Spleen (tissue), 11 donors: ENCODE measurements at regions not wholly inside any gene's neighbourhood (a gene's known extent, or its start where the extent isn't known, plus 50 kb on each side); places are given as distances from the start of the nearest gene placed in this dataset.
"Not testable (repeated sequence)": the region's sequence is repeated elsewhere in the genome, so short reads cannot be mapped to it uniquely, and the experiment has no call there.

Experiments used
- DNase-seq: peaks from one replicate; pipeline ENCODE4 v3.0.0-alpha.2; 2020
- H3K27ac ChIP-seq, 8 donors: fragments of 200-600 bp; sonication (generic) in 7 of 8; 1 replicate in 4 of 8; 2 replicates in 4 of 8; pipeline versions ENCODE4 v1.5.0 to v1.8.0; 2016 to 2021; ENCODE audit warnings: inconsistent platforms in 4 of 8, mild to moderate bottlenecking in 4 of 8, moderate library complexity in 1 of 8
- H3K27me3 ChIP-seq, 7 donors: fragments of 200-600 bp; sonication (generic) in 6 of 7; replicated peaks in 1 of 7; 1 replicate in 4 of 7; 2 replicates in 3 of 7; pipeline versions ENCODE4 v1.5.0 to v1.8.0; 2016 to 2021; ENCODE audit warnings: inconsistent platforms in 3 of 7, mild to moderate bottlenecking in 1 of 7
- H3K36me3 ChIP-seq, 6 donors: fragments of 200-600 bp; sonication (generic) in 5 of 6; 1 replicate in 4 of 6; 2 replicates in 2 of 6; pipeline versions ENCODE4 v1.5.0 to v1.8.0; 2016 to 2021; ENCODE audit warnings: inconsistent platforms in 2 of 6
- H3K4me1 ChIP-seq, 6 donors: fragments of 200-600 bp; sonication (generic) in 5 of 6; 1 replicate in 3 of 6; 2 replicates in 3 of 6; pipeline versions ENCODE4 v1.5.0 to v1.8.0; 2016 to 2021; ENCODE audit warnings: inconsistent platforms in 3 of 6
- H3K4me3 ChIP-seq, 8 donors: fragments of 200-600 bp; sonication (generic) in 7 of 8; 1 replicate in 4 of 8; 2 replicates in 4 of 8; pipeline versions ENCODE4 v1.5.0 to v1.8.0; 2016 to 2021; ENCODE audit warnings: inconsistent platforms in 4 of 8, mild to moderate bottlenecking in 4 of 8, moderate library complexity in 2 of 8
- H3K9me3 ChIP-seq, 8 donors: fragments of 200-600 bp; sonication (generic) in 7 of 8; 1 replicate in 4 of 8; 2 replicates in 4 of 8; pipeline versions ENCODE4 v1.5.0 to v1.8.0; 2016 to 2021; ENCODE audit warnings: inconsistent platforms in 4 of 8
- CTCF ChIP-seq, 11 experiments: fragments of 200-600 bp in 7 of 11; fragments of 450-650 bp in 4 of 11; sonication (generic) in 4 of 11; IDR thresholded peaks in 8 of 11; conservative IDR thresholded peaks in 3 of 11; 1 replicate in 7 of 11; 2 replicates in 4 of 11; pipeline versions ENCODE4 v1.4.0 to v1.8.0; 2016 to 2021; ENCODE audit warnings: antibody characterized with exemption in 11 of 11, inconsistent platforms in 4 of 11, mild to moderate bottlenecking in 1 of 11
- POLR2A ChIP-seq, 3 donors: fragments of 450-650 bp; IDR thresholded peaks; one replicate each; pipeline ENCODE4 v1.5.1; 2017; ENCODE audit warnings: antibody characterized with exemption in 3 of 3, mild to moderate bottlenecking in 1 of 3
- POLR2AphosphoS5 ChIP-seq, 3 donors: sonication (generic); formaldehyde crosslinking; IDR thresholded peaks; one replicate each; pipeline ENCODE4 v1.5.1; 2017; ENCODE audit warnings: antibody characterized with exemption in 3 of 3
- WGBS, 5 donors: extraction: QIAGEN DNeasy Blood & Tissue Kit in 3 of 5; methylation state at CpG; one replicate each; pipeline versions ENCODE4 v1.1.5 to v1.1.7; 2013 to 2018; 5-methylcytosine and 5-hydroxymethylcytosine counted together
- intact Hi-C: fragments of 100-400 bp; cut with DNase I; formaldehyde crosslinking; loops from one replicate; pipeline ENCODE4 v1.15.0; 2023; ENCODE audit warnings: low total_unique reads
- donor health status: healthy with polysubstance abuse.
- donor health status: DM: no; HTN: no; CAD: no; lungs with moderate emphysema.
- donor health status: DM: no; HTN: no; CAD: no.
- donor health status: Bipolar disorder and iron deficiency.
- donor health status: healthy.
- donor health status: DM: no; HTN: no; CAD: no.
- donor health status: DM: yes; HTN: yes; CAD: no.

GRCh38 chr7:67309764-67310549 is 313.3 kb downstream of the TYW1 start:
- H3K27me3 ChIP-seq, result no peaks in the 10 kb centered on the region
- intact Hi-C loops, result no loop called here

DNA sequence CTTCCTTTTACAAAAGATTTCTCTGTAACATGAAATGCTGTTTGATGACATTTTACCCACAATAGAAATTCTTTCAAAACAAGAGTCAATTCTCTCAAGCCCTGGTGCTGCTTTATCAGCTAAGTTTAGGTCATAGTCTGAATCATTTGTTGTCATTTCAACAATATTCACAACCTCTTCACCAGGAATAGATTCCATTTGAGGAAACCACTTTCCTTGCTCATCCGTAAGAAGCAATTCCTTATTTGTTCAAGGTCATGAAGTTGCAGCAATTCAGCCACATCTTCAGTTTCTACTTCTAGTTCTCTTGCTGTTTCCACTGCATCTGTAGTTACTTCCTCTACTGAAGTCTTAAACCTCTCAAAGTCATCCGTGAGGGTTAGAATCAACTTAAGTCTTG is 315.3 kb downstream of the TYW1 start:
- Histone ChIP-seq H3K4me1 (no peaks in the 10 kb centered on the region), H3K27me3 (no peaks in the 10 kb centered on the region), H3K9me3 (no peaks in the 10 kb centered on the region), H3K4me3 (no peak overlapping the region), H3K27ac (no peak overlapping the region), H3K36me3 (peaks cover 7 to 100% (median 85%) of the 10 kb centered on the region in 6 donors)
- TF ChIP-seq POLR2AphosphoS5 (IDR thresholded peaks at IDR 0.05), result no peak
- TF ChIP-seq POLR2A (IDR thresholded peaks at IDR 0.05), result no peak
- no peak for TF ChIP-seq CTCF (IDR thresholded peaks at IDR 0.05 in 8 of 11, conservative IDR thresholded peaks at IDR 0.05 in 3 of 11)
- intact Hi-C loops, result no loop called here
- WGBS, 5 donors, result 72 to 86% (median 77%) methylated on average over 2 of the region's 2 CpGs
- no peak for DNase-seq

More at GRCh38 chr7:67309764-67310549, 313.3 kb downstream of the TYW1 start:
- H3K36me3 ChIP-seq, result peaks cover 7 to 100% (median 85%) of the 10 kb centered on the region in 6 donors
- no peak overlapping the region for H3K27ac ChIP-seq
- no peaks in the 10 kb centered on the region for H3K9me3 ChIP-seq
- H3K4me1 ChIP-seq, result peaks cover 0 to 12% (median 5%) of the 10 kb centered on the region in 6 donors
- no peak overlapping the region for H3K4me3 ChIP-seq
- TF ChIP-seq CTCF (IDR thresholded peaks at IDR 0.05 in 8 of 11, conservative IDR thresholded peaks at IDR 0.05 in 3 of 11) (no peak), POLR2A (IDR thresholded peaks at IDR 0.05) (no peak), POLR2AphosphoS5 (IDR thresholded peaks at IDR 0.05) (no peak)
- DNase-seq, result no peak
- WGBS, 5 donors, result 94 to 99% (median 97%) methylated on average over 4 of the region's 4 CpGs

- peaks cover 7 to 100% (median 81%) of the 10 kb centered on the region in 6 donors for H3K36me3 ChIP-seq
- TF ChIP-seq CTCF (IDR thresholded peaks at IDR 0.05 in 8 of 11, conservative IDR thresholded peaks at IDR 0.05 in 3 of 11), result no peak
- no peak for TF ChIP-seq POLR2A (IDR thresholded peaks at IDR 0.05)
- no peak for TF ChIP-seq POLR2AphosphoS5 (IDR thresholded peaks at IDR 0.05)
- no peak overlapping the region for H3K4me3 ChIP-seq
- DNase-seq, result no peak
- no peak overlapping the region for H3K27ac ChIP-seq
- no peaks in the 10 kb centered on the region for H3K4me1 ChIP-seq
- 88 to 97% (median 94%) methylated on average over 2 of the region's 2 CpGs for WGBS, 5 donors
- H3K9me3 ChIP-seq, result no peaks in the 10 kb centered on the region
- intact Hi-C loops, result no loop called here
- no peaks in the 10 kb centered on the region for H3K27me3 ChIP-seq
These were observed 316.6 kb downstream of the TYW1 start for GRCh38 chr7:67313213-67313612.

DNA sequence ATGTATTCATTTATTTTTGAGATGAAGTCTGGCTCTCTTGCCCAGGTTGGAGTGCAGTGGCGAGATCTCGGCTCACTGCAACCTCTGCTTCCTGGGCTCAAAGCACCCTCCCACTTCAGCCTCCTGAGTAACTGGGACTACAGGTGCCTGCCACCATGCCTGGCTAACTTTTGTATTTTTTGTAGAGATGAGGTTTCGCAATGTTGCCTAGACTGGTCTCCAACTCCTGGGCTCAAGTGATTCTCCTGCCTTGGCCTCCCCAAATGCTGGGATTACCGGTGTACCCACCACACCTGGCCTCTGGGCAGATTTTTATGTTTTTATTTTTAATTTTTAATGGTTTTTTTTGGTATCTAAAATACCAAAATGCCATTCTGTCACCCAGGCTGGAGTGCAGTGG is 320.3 kb downstream of the TYW1 start:
- H3K4me1 ChIP-seq, intact Hi-C loops, DNase-seq, H3K9me3 ChIP-seq, H3K27me3 ChIP-seq, H3K4me3 ChIP-seq, H3K27ac ChIP-seq: not testable (repeated sequence)
- peaks cover 0 to 95% (median 60%) of the 10 kb centered on the region in 6 donors for H3K36me3 ChIP-seq
- WGBS, 5 donors, result 93 to 100% (median 97%) methylated on average over 4 of the region's 4 CpGs

- H3K4me3 ChIP-seq, H3K9me3 ChIP-seq, H3K4me1 ChIP-seq, H3K27me3 ChIP-seq, DNase-seq, H3K27ac ChIP-seq, intact Hi-C loops, H3K36me3 ChIP-seq: not testable (repeated sequence)
- 56 to 87% (median 85%) methylated on average over 3 to 5 of the region's 5 CpGs for WGBS, 5 donors
These were observed 331.6 kb downstream of the TYW1 start for GRCh38 chr7:67328257-67328656.

DNA sequence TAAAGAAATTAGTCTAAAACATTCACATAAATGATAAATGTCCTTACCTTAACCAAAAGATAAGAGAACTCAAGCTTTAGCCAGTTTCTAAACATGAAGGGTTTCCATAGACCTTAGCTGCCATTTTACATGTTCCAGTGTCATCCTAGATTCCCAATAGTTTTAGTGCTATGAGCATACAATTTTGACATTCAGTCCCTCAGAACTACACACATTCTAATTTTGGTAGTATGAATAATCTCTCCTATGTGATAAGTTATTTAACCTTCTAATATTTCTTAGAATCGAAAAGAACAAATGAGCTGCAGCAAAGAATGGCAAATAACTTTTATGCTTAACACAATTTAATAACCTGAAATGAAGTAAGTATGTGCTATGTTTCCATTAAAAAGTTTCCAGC is 338.5 kb downstream of the TYW1 start:
- H3K9me3 ChIP-seq, H3K27me3 ChIP-seq, H3K4me3 ChIP-seq, H3K27ac ChIP-seq, DNase-seq, intact Hi-C loops, H3K4me1 ChIP-seq: not testable (repeated sequence)
- H3K36me3 ChIP-seq, result peaks cover 0 to 11% (median 8%) of the 10 kb centered on the region in 6 donors
- WGBS, 5 donors, result 88 to 100% (median 92%) methylated on average over 1 of the region's 1 CpG

DNA sequence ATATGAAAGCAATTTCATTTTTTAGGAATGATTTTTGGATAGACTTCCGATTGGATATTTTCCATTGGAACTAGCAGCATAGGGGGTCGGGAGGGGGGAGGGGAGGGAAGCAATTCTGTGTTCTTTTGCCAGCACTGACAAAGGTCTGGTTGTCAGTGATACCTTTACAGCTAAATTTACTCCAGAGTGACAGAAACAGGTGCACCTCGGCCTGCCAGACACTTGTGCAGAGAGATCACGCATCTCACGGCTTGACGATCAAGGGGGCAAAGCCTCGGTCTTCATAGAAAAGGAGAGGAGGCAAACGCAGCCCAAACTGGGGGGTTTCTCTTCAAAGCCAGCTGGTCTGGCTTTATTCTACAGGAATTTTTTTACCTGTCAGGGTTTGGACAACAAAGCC is 339.0 kb downstream of the TYW1 start:
- H3K4me1 ChIP-seq, H3K9me3 ChIP-seq, H3K27ac ChIP-seq, DNase-seq, intact Hi-C loops, H3K27me3 ChIP-seq, H3K4me3 ChIP-seq: not testable (repeated sequence)
- WGBS, 5 donors, result 90 to 100% (median 95%) methylated on average over 1 to 2 of the region's 8 CpGs; no CpG with 5 or more reads in 1 of the 5 donors
- H3K36me3 ChIP-seq, result peaks cover 0 to 16% (median 8%) of the 10 kb centered on the region in 6 donors

DNA sequence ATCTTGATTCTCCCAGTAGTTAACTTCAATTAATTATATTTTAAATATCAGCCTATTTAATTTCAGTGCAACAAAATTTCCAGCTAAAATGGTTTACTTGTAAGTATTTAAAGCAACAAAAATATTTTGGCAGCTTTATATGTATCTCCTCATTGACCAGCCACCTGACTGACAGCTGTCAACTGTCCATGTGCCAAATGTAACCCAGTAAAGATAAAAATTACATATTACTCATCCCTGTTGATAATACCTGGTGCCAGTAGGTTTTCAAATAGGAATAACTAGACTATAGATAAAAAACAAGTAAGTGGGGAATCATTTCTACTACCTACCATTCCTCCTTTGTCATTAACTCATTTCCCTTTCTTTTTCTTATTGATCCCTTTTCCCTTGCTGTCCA is 341.9 kb downstream of the TYW1 start:
- H3K9me3 ChIP-seq, H3K4me3 ChIP-seq, H3K27me3 ChIP-seq, DNase-seq, H3K4me1 ChIP-seq, H3K27ac ChIP-seq, intact Hi-C loops: not testable (repeated sequence)
- H3K36me3 ChIP-seq, result peaks cover 0 to 45% (median 13%) of the 10 kb centered on the region in 6 donors
